MG63 (cell line): ENCODE measurements at regions not wholly inside any gene's neighbourhood (a gene's known extent, or its start where the extent isn't known, plus 50 kb on each side); places are given as distances from the start of the nearest gene placed in this dataset.

ENCODE experiments used
- DNase-seq: peaks from one replicate; pipeline ENCODE4 v3.0.0-alpha.2; 2020
- H3K27me3 ChIP-seq: fragments of 250-450 bp; sonication (Bioruptor Pico); 2 replicates; pipeline ENCODE4 v1.5.1; 2020; ENCODE audit warnings: mild to moderate bottlenecking, moderate library complexity
- H3K36me3 ChIP-seq: fragments of 250-450 bp; sonication (Bioruptor Pico); 2 replicates; pipeline ENCODE4 v1.5.1; 2020; ENCODE audit warnings: mild to moderate bottlenecking, moderate library complexity
- H3K4me3 ChIP-seq: fragments of 250-450 bp; sonication (Bioruptor Pico); 2 replicates; pipeline ENCODE4 v1.5.1; 2020; ENCODE audit warnings: mild to moderate bottlenecking, moderate library complexity
- H3K9me3 ChIP-seq: fragments of 250-450 bp; sonication (Bioruptor Pico); 2 replicates; pipeline ENCODE4 v1.5.1; 2020; ENCODE audit warnings: mild to moderate bottlenecking, moderate library complexity

- H3K27me3 ChIP-seq, result peaks cover 17% of the 10 kb centered on the region
- no peaks in the 10 kb centered on the region for H3K36me3 ChIP-seq
- no peak overlapping the region for H3K4me3 ChIP-seq
- H3K9me3 ChIP-seq, result 0 out of 2 replicates have a peak, but pooled peaks cover 2% of the 10 kb centered on the region
- no peak for DNase-seq
Observed at GRCh38 chr5:176730815-176731475, 79.4 kb upstream of the UNC5A start.

GRCh38 chr5:176731506-176732160 lies 78.7 kb upstream of the UNC5A start:
- Histone ChIP-seq H3K4me3 (no peak overlapping the region), H3K9me3 (0 out of 2 replicates have a peak, but pooled peaks cover 2% of the 10 kb centered on the region), H3K36me3 (no peaks in the 10 kb centered on the region), H3K27me3 (peaks cover 16% of the 10 kb centered on the region)
- no peak for DNase-seq

DNA sequence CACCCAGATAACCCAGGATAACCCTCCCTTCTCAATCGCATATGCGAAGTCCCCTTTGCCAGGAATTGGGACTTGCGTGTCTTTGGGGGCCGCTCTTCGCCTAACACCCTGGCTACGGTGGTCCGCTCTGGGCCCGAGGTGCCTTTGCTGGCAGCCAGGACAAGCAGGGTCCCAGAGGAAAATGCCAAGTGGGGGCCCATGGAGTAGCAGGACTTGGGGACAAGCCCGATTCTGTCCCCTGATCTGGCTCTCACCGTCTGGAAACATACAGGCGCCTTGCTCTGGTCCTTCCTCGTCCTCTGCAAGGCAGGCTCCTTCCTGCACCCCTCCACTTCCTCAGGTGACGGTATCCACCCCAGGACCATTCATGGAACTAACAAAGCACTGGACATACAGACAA lies 78.1 kb upstream of the UNC5A start:
- H3K9me3 ChIP-seq, result 0 out of 2 replicates have a peak, but pooled peaks cover 2% of the 10 kb centered on the region
- H3K36me3 ChIP-seq, result no peaks in the 10 kb centered on the region
- peaks cover 16% of the 10 kb centered on the region for H3K27me3 ChIP-seq
- no peak overlapping the region for H3K4me3 ChIP-seq
- no peak for DNase-seq

DNA sequence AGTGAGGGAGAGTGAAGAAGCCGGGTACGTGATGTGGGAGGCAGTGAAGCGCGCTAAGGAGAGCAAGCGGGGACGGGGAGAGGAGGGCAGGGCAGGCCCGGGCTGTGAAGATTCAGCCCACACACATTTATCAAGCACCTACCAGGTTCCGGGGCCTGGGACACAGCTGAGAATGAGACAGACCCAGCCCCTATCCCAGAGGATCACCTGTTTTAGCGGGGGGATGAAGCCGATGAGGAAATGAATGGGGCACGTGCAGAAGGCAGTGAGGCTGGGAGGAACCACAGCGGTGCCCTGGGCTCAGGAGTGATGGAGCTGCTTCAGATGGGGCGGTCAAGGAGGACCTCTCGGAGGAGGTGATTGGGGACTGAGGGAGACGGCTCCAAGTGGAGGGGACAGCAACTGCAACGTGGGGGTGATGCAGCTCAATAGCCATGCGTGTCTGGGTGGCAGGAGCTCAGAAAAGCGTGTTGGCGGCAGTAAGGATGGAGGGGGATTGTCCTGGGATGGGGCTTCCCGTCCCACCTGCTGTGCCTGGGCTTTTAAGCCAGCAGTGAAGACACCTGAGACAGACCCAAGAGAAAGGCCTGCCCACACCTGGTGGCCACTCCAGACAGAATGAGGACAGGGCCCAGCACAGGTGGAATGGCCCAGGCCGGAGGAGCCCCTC lies 77.5 kb upstream of the UNC5A start:
- 0 out of 2 replicates have a peak, but pooled peaks cover 2% of the 10 kb centered on the region for H3K9me3 ChIP-seq
- H3K4me3 ChIP-seq, result no peak overlapping the region
- peaks cover 16% of the 10 kb centered on the region for H3K27me3 ChIP-seq
- H3K36me3 ChIP-seq, result no peaks in the 10 kb centered on the region
- no peak for DNase-seq

DNA sequence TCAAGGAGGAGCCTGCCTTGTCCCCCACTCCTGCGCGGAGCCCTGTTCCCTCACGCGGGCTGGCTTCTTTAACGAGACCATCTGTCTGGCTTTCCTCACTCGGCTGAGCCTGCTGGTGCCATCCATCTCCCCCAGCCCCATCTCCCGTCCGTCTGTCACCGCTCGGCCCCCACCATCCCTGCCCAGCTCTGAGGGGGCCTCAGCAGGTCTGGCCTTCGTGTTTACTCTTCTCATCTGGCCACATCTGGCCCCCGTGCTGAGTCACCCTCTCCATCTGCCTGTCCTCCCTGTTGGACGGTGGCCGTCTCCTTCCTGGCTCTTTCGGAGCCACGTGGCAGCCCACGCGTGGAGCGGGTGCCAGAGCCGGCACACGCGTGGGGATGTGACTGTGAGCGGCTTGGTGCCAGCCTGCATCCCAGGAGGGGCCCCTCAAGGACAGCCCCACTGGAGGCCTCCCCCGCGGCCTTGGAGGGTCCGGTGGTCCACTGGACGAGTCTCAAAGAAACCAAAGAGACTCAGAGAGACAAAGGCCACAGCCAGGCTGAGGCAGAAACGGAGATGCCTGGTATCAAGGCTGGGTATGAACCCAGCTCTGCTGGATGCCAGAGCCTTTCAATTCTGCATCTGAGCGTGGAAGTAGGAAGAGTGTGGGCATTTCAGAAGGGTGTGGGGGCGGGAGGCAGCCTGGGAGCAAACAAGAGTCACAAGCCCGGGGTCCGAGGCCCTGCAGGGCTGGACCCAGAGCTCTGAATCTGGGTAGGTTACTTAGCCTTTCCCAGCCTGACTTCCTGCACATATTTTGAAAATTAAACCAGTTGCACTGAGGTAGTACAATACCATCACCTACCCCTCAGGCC lies 76.7 kb upstream of the UNC5A start:
- Histone ChIP-seq H3K4me3 (no peak overlapping the region), H3K9me3 (0 out of 2 replicates have a peak, but pooled peaks cover 2% of the 10 kb centered on the region), H3K36me3 (no peaks in the 10 kb centered on the region), H3K27me3 (peaks cover 16% of the 10 kb centered on the region)
- no peak for DNase-seq

DNA sequence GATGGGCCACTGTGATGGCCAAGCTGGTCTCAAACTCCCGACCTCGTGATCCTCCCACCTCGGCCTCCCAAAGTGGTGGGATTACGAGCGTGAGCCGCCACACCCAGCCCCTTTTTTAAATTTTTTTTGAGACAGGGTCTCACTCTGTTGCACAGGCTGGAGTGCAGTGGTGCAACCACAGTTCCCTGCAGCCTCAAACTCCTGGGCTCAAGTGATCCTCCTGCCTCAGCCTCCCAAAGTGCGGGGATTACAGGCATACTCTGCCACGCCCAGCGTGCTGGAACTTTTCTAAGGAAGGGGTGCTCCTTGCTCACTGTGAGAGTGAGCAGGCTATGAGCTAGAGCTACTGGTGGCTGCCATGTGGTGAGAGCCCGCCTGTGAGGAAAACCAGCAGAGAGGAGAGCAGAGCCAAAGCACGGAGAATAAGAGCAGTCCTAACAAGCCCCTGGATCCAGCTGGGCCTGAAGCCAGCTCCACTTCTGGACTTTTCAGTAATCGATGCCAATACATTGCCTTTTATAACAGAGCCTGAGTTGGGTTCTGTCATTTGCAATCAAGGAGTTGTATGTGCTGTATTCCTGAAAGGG lies 75.5 kb upstream of the UNC5A start:
- Histone ChIP-seq H3K4me3 (no peak overlapping the region), H3K9me3 (0 out of 2 replicates have a peak, but pooled peaks cover 2% of the 10 kb centered on the region), H3K36me3 (no peaks in the 10 kb centered on the region), H3K27me3 (peaks cover 10% of the 10 kb centered on the region)
- no peak for DNase-seq

DNA sequence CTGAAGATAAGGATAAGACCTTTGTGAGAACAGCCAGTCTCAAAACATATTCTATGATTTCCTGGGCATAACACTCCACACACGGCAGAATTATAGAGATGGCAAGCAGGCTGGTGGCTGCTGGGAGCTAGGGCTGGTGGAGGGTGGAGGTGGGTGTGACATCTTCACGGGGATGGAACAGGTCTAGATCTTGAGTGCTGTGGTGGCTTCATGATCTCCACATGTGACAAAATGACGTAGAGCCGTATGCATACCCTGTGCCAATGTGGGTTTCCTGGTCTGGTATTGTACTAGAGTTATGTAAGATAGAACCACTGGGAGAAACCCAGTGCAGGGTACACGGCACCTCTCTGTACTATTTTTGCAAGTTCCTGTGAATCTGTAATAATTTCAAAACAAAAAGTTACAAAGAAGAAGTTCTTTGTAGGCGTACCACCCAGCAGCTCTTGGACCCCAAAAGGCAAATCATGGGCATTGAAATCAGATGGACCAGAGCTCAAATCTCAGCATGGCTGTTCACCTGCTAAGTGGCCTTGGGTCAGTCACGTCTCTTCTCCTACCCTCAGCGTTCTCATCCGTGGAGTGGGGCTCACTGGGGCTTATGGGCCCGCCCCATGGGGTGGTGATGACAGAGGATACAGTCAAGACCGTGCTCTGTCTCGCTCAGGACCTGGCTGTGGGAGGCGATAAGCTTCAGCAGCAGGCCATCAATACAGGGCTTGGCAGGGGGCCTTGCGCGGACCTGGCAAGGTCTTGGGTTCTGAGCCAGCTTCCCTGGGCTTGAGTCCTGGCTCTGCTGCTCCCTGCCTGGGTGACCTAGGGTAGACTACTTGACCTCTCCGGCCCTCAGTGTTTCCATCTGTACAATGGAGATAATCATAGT lies 74.7 kb upstream of the UNC5A start:
- peaks cover 7% of the 10 kb centered on the region for H3K27me3 ChIP-seq
- H3K36me3 ChIP-seq, result no peaks in the 10 kb centered on the region

GRCh38 chr5:176736301-176736930 lies 73.9 kb upstream of the UNC5A start:
- Histone ChIP-seq H3K9me3 (no peaks in the 10 kb centered on the region), H3K4me3 (no peak overlapping the region), H3K27me3 (peaks cover 3% of the 10 kb centered on the region; the same call in 1 of the 2 replicates), H3K36me3 (no peaks in the 10 kb centered on the region)
- no peak for DNase-seq

More for the DNA sequence above, 74.7 kb upstream of the UNC5A start:
- Histone ChIP-seq H3K9me3 (0 out of 2 replicates have a peak, but pooled peaks cover 2% of the 10 kb centered on the region), H3K4me3 (no peak overlapping the region)
- no peak for DNase-seq

DNA sequence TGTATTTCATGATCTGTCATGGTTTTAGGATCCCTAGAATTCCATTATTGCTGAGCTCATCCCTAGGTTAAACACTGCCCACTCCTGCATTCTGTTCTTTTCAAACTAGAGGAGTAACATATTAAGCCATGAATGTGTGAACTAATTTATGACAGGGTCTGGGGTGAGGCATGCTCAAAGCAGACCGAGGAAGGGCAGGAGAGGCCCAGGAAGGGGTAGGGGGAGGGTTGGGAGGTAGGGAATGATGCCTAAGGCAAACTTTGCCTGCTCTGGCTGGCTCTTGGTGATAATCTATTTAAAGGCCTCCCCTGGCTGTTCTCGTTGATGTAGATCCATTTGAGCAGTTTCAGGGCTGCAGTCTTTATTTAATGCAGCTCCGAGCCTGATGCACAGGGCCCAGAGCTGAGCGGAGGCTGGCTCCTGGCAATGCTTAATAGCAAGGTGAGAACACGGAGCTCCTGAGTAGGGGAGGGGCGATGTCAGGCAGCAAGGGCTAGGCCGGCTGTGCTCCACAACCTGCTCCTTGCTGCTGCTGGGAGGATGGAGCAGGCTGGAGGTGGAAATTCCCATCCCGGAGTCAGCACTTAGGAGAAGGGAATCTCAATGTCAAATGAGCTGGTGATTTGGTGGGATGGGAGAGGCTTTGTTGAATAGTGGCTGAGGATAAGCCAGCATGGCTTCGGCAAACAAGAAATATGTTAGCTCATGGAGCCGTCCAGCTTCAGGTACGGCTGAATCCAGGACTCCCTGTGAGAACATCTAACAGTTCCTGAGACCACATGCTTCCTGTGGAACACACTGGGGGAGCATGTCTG lies 73.2 kb upstream of the UNC5A start:
- DNase-seq, result no peak
- Histone ChIP-seq H3K27me3 (peaks cover 4% of the 10 kb centered on the region; the same call in 1 of the 2 replicates), H3K9me3 (no peaks in the 10 kb centered on the region), H3K4me3 (no peak overlapping the region), H3K36me3 (no peaks in the 10 kb centered on the region)

- no peak overlapping the region for H3K4me3 ChIP-seq
- H3K27me3 ChIP-seq, result peaks cover 8% of the 10 kb centered on the region
- no peaks in the 10 kb centered on the region for H3K9me3 ChIP-seq
- no peaks in the 10 kb centered on the region for H3K36me3 ChIP-seq
- no peak for DNase-seq
Observed at GRCh38 chr5:176737746-176738636, 72.4 kb upstream of the UNC5A start.

DNA sequence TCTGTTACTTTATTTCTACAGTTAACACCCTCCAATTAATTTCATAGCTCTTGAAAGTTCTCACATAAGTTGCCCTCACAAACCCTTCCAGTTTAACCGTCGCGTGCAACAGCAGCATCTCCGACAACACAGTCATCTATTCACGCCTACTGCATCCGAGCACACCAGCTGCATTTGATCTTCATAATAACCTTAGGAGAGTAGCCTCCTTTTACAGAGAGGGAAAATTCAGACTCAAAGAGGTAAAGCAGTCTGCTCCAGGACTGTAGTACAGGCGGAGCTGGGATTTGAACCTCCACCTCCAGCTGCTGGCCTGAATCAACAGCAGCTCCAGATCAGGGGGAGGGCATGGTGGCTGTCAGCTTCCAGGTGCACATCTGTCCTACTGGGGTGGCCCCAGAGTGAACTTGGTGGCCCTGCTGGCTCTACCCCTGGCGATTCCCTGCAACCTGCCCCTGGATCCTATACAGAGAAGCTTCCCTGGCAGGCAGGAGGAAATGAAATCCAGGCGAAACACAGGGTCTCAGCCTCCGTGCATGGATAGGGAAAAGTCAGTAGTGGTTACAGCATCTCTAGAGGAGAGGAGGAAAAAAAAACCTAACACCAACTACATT lies 71.6 kb upstream of the UNC5A start:
- DNase-seq, result no peak
- H3K27me3 ChIP-seq, result peaks cover 12% of the 10 kb centered on the region

GRCh38 chr5:176739461-176740051 lies 70.8 kb upstream of the UNC5A start:
- no peak for DNase-seq
- Histone ChIP-seq H3K27me3 (peaks cover 12% of the 10 kb centered on the region), H3K4me3 (no peak overlapping the region), H3K36me3 (no peaks in the 10 kb centered on the region), H3K9me3 (no peaks in the 10 kb centered on the region)

More for the DNA sequence above, 71.6 kb upstream of the UNC5A start:
- Histone ChIP-seq H3K4me3 (no peak overlapping the region), H3K36me3 (no peaks in the 10 kb centered on the region), H3K9me3 (no peaks in the 10 kb centered on the region)
